ENCODE measurements at regions not wholly inside any gene's neighbourhood (a gene's known extent, or its start where the extent isn't known, plus 50 kb on each side); places are given as distances from the start of the nearest gene placed in this dataset.

DNA sequence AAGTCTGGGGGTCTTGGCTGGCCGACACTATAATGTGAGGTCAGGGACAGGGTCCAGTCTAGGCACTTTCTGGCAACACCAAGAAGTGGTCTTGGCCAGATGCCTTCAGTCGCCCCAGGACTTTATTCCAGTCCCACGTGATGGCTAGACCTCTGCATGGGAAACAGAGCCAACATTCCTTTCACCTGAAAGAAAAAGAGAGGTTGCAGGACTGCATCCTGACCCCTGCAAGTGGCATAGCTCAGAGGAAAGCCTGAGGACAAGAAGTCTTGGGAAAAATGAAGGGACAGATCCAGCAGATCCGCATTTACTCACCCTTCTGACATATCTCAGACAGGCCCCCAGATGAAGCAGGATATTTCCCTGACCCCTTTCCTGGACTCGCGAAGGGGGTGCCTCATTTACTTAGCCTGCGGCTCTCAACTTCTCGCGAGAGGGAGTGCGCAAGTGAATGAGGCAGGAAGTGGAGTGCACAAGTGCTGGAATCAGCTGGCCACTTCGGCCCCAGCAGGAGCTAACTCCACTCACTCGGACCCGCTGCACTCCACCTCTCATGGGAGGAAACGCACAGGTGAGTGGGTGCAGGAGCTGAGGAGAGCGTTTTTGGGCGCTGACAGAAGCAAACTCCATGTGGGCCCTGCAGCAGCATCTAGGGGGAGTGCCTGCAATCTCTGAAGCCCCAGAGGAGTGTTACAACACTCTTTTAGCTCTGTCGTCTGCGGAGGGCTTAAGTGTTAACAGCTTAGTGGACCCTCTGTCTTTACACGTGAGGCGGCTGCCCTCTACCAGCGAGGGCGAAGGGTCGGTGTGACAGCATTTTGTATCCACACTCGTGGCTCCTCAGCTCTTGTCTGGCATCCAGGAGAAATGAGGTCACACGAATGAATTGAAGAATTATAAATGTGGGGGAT lies 916.2 kb upstream of the GHITM start:
- TF ChIP-seq CTCF (IDR thresholded peaks at IDR 0.05; ENCODE audit: low read depth, low read length), result no peak
- Histone ChIP-seq H3K27me3 (ENCODE audit: insufficient read depth, low read depth, severe bottlenecking) (no peaks in the 10 kb centered on the region), H3K4me3 (ENCODE audit: low read depth, low read length) (no peak overlapping the region), H3K9me3 (ENCODE audit: severe bottlenecking) (no peaks in the 10 kb centered on the region), H3K27ac (no peak overlapping the region), H3K36me3 (no peaks in the 10 kb centered on the region)
- no peak for DNase-seq

GRCh38 chr10:83225781-83226180 lies 913.5 kb upstream of the GHITM start:
- DNase-seq, result no peak
- Histone ChIP-seq H3K27me3 (ENCODE audit: insufficient read depth, low read depth, severe bottlenecking) (no peaks in the 10 kb centered on the region), H3K27ac (no peak overlapping the region), H3K4me3 (ENCODE audit: low read depth, low read length) (no peak overlapping the region), H3K36me3 (no peaks in the 10 kb centered on the region), H3K9me3 (ENCODE audit: severe bottlenecking) (no peaks in the 10 kb centered on the region)
- no peak for TF ChIP-seq CTCF (IDR thresholded peaks at IDR 0.05; ENCODE audit: low read depth, low read length)

GRCh38 chr10:83229991-83230390 lies 909.3 kb upstream of the GHITM start:
- Histone ChIP-seq H3K27me3 (ENCODE audit: insufficient read depth, low read depth, severe bottlenecking) (no peaks in the 10 kb centered on the region), H3K9me3 (ENCODE audit: severe bottlenecking) (no peaks in the 10 kb centered on the region), H3K4me3 (ENCODE audit: low read depth, low read length) (no peak overlapping the region), H3K36me3 (no peaks in the 10 kb centered on the region), H3K27ac (no peak overlapping the region)
- TF ChIP-seq CTCF (IDR thresholded peaks at IDR 0.05; ENCODE audit: low read depth, low read length), result no peak
- no peak for DNase-seq

- no peak for DNase-seq
- TF ChIP-seq CTCF (IDR thresholded peaks at IDR 0.05; ENCODE audit: low read depth, low read length), result no peak
- H3K27ac ChIP-seq, result no peak overlapping the region
- no peaks in the 10 kb centered on the region for H3K9me3 ChIP-seq (ENCODE audit: severe bottlenecking)
- H3K27me3 ChIP-seq (ENCODE audit: insufficient read depth, low read depth, severe bottlenecking), result no peaks in the 10 kb centered on the region
- no peaks in the 10 kb centered on the region for H3K36me3 ChIP-seq
- no peak overlapping the region for H3K4me3 ChIP-seq (ENCODE audit: low read depth, low read length)
Measured at GRCh38 chr10:83233691-83234090, 905.6 kb upstream of the GHITM start.

GRCh38 chr10:83248106-83248631 lies 891.1 kb upstream of the GHITM start:
- Histone ChIP-seq H3K27ac (no peak overlapping the region), H3K4me3 (ENCODE audit: low read depth, low read length) (no peak overlapping the region), H3K27me3 (ENCODE audit: insufficient read depth, low read depth, severe bottlenecking) (no peaks in the 10 kb centered on the region), H3K9me3 (ENCODE audit: severe bottlenecking) (peaks cover 2% of the 10 kb centered on the region), H3K36me3 (no peaks in the 10 kb centered on the region)
- DNase-seq, result no peak
- no peak for TF ChIP-seq CTCF (IDR thresholded peaks at IDR 0.05; ENCODE audit: low read depth, low read length)
